ENCODE measurements at regions not wholly inside any gene's neighbourhood (a gene's known extent, or its start where the extent isn't known, plus 50 kb on each side); places are given as distances from the start of the nearest gene placed in this dataset.
"Not testable (repeated sequence)": the region's sequence is repeated elsewhere in the genome, so short reads cannot be mapped to it uniquely, and the experiment has no call there.

DNA sequence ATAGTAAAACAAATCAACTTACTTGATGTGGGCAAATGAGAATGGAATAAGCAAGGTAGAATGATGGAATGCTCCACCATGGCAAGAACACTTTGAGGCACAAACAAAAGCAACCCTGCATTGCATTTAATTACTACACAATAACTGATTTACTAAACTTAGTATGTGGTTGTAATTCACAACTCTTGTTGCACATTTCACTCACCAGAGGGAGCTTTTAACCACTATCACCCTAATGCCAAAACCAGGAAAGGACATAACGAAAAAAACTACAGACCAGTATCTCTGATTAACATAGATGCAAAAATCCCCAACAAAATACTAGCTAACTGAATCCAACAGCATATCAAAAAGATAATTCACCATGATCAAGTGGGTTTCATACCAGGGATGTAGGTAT lies 659.8 kb downstream of the CPS1 start:
- no peak for DNase-seq
- no peaks in the 10 kb centered on the region for H3K27me3 ChIP-seq
- ATAC-seq: no peak
- H3K4me1 ChIP-seq: no peaks in the 10 kb centered on the region
- H3K4me3 ChIP-seq: no peak overlapping the region
- H3K9me3 ChIP-seq: no peaks in the 10 kb centered on the region
- H3K27ac ChIP-seq: no peak overlapping the region
- 6 to 22% methylated on average over 1 of the region's 1 CpG for WGBS, 2 donors
- FAIRE-seq: no peak
- intact Hi-C loops (cut with DNase I): no loop called here
- no peaks in the 10 kb centered on the region for H3K36me3 ChIP-seq
- TF ChIP-seq, protein P1, sequence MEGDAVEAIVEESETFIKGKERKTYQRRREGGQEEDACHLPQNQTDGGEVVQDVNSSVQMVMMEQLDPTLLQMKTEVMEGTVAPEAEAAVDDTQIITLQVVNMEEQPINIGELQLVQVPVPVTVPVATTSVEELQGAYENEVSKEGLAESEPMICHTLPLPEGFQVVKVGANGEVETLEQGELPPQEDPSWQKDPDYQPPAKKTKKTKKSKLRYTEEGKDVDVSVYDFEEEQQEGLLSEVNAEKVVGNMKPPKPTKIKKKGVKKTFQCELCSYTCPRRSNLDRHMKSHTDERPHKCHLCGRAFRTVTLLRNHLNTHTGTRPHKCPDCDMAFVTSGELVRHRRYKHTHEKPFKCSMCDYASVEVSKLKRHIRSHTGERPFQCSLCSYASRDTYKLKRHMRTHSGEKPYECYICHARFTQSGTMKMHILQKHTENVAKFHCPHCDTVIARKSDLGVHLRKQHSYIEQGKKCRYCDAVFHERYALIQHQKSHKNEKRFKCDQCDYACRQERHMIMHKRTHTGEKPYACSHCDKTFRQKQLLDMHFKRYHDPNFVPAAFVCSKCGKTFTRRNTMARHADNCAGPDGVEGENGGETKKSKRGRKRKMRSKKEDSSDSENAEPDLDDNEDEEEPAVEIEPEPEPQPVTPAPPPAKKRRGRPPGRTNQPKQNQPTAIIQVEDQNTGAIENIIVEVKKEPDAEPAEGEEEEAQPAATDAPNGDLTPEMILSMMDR (IDR thresholded peaks at IDR 0.05): no peak

DNA sequence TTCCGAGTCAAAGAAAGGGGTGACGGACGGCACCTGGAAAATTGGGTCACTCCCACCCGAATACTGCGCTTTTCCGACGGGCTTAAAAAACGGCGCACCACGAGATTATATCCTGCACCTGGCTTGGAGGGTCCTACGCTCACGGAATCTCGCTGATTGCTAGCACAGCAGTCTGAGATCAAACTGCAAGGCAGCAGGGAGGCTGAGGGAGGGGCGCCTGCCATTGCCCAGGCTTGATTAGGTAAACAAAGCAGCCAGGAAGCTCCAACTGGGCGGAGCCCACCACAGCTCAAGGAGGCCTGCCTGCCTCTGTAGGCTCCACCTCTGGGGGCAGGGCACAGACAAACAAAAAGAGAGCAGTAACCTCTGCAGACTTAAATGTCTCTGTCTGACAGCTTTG lies 663.1 kb downstream of the CPS1 start:
- ATAC-seq; H3K4me3 ChIP-seq; DNase-seq; H3K36me3 ChIP-seq; intact Hi-C loops (cut with DNase I); FAIRE-seq; H3K9me3 ChIP-seq; H3K4me1 ChIP-seq; H3K27ac ChIP-seq; H3K27me3 ChIP-seq: not testable (repeated sequence)
- WGBS, 2 donors: 76 to 78% methylated on average over 6 to 12 of the region's 15 CpGs

DNA sequence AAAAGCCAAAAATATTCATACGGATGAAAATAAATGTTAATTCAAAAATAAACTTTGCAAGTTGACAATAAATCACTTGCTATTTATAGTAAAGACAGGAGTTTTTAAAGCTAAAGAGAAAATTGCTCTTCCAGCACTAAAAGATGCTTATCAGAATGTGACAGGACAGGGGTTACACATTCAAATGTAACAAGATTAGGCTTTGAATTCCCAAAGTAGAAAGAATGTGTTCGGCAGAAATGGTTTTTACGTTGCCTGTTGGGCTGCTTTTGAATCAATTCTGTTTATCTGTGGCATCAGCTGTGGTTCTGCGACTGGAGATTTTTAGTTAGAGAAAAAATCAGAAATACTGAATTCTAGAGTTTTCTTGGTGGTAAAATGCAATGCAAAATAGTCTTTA lies 669.4 kb downstream of the CPS1 start:
- ATAC-seq (no peak), DNase-seq (no peak), FAIRE-seq (no peak)
- H3K4me3 ChIP-seq: no peak overlapping the region
- intact Hi-C loops (cut with DNase I): no loop called here
- no peaks in the 10 kb centered on the region for H3K4me1 ChIP-seq
- TF ChIP-seq, protein P1 (IDR thresholded peaks at IDR 0.05): no peak
- H3K27me3 ChIP-seq: no peaks in the 10 kb centered on the region
- H3K27ac ChIP-seq: no peak overlapping the region
- 28 to 30% methylated on average over 4 of the region's 4 CpGs for WGBS, 2 donors
- no peaks in the 10 kb centered on the region for H3K9me3 ChIP-seq
- H3K36me3 ChIP-seq: no peaks in the 10 kb centered on the region

DNA sequence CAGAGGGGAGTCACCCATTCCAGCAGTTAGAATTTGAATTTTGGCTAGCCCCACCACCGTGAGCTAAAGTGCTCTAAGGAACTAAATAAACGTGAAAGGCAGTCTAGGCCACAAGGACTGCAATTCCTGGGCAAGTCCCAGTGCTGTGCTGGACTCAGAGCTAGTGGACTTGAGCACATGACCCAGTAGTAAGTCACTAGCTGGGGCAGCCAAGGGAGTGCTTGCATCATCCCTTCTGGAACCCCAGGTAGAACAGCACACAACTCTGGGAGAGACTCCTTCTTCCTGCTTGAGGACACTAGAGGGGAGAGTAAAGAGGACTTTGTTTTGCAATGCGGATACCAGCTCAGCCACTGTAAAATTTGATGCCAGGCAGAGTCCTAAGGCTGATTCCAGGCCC lies 672.2 kb downstream of the CPS1 start:
- Histone ChIP-seq H3K9me3 (no peaks in the 10 kb centered on the region), H3K4me3 (no peak overlapping the region), H3K36me3 (no peaks in the 10 kb centered on the region), H3K4me1 (no peaks in the 10 kb centered on the region), H3K27ac (no peak overlapping the region), H3K27me3 (no peaks in the 10 kb centered on the region)
- DNase-seq: no peak
- no peak for FAIRE-seq
- no peak for ATAC-seq
- 66 to 80% methylated on average over 3 of the region's 3 CpGs for WGBS, 2 donors
- intact Hi-C loops (cut with DNase I): no loop called here
- TF ChIP-seq, protein P1 (IDR thresholded peaks at IDR 0.05): no peak

DNA sequence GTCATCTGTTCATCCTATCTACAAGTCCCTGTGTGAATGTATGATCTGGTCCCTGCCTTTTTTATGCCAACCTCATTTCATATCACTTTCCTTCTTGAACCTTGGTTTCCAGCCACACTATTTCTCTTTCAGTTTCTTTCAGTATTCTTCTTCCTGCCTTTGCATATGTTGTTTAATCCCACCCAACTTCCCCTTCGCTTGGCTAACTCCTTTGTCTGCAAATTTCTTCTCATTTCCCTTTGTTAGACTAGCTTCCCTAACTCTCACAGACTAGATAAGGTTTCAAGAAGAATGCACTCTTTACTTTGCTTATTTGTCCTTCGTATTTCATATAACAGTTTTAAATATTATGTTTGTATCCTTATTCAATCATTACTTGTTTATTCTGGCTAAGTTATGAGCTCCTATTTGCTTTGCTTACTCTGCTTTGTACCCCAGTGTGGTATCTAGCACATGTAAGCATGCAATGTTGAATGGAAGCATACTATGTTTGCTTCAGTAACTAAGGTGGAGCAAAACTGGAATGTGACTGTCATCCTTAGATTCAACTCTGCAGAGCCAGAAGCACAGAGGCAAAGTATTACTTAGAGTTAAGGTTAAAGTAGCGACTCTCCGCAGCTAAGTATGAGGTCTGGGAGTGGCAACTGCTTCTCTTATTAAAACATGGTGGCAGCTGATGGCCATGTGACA lies 681.3 kb downstream of the CPS1 start:
- intact Hi-C loops (cut with DNase I): no loop called here
- H3K4me1 ChIP-seq: no peaks in the 10 kb centered on the region
- no peak overlapping the region for H3K27ac ChIP-seq
- ATAC-seq (no peak), FAIRE-seq (no peak), DNase-seq (no peak)
- H3K27me3 ChIP-seq: no peaks in the 10 kb centered on the region
- H3K4me3 ChIP-seq: no peak overlapping the region
- no peaks in the 10 kb centered on the region for H3K9me3 ChIP-seq
- TF ChIP-seq, protein P1 (IDR thresholded peaks at IDR 0.05): no peak
- WGBS, 2 donors: 64 to 71% methylated on average over 4 of the region's 4 CpGs
- no peaks in the 10 kb centered on the region for H3K36me3 ChIP-seq
